Neural cell (in vitro differentiated cells): ENCODE measurements at regions not wholly inside any gene's neighbourhood (a gene's known extent, or its start where the extent isn't known, plus 50 kb on each side); places are given as distances from the start of the nearest gene placed in this dataset.

Source experiments
- H2AFZ ChIP-seq: fragments of 200-600, 300-800 bp; sonication (generic), shearing (Covaris generic); 2 replicates; pipeline ENCODE4 v1.6.0; 2014; ENCODE audit warnings: low read depth, mild to moderate bottlenecking, antibody characterized with exemption, low read length, moderate library complexity
- H3F3A ChIP-seq: fragments of 200-600 bp; shearing (Covaris generic); 2 replicates; pipeline ENCODE4 v1.6.1; 2016; ENCODE audit warnings: mild to moderate bottlenecking, moderate library complexity, mixed read lengths, antibody characterized with exemption, low read length; ENCODE audit not compliant: insufficient read depth, poor library complexity, severe bottlenecking
- H3K27ac ChIP-seq: fragments of 200-600, 300-800 bp; sonication (generic), shearing (Covaris generic); 2 replicates; pipeline ENCODE4 v1.5.1; 2014; ENCODE audit warnings: mild to moderate bottlenecking, low read length, moderate library complexity
- H3K27me3 ChIP-seq: fragments of 300-800, 200-600 bp; sonication (generic), shearing (Covaris generic); 2 replicates; pipeline ENCODE4 v1.6.0; 2014; ENCODE audit warnings: mild to moderate bottlenecking, low read depth, low read length, moderate library complexity; ENCODE audit not compliant: insufficient read depth
- H3K36me3 ChIP-seq: fragments of 300-800, 200-600 bp; sonication (generic), shearing (Covaris generic); 2 replicates; pipeline ENCODE4 v1.5.1; 2014; ENCODE audit warnings: mild to moderate bottlenecking, antibody characterized with exemption, low read length, moderate library complexity; ENCODE audit not compliant: insufficient read depth
- H3K4me2 ChIP-seq: fragments of 300-800, 200-600 bp; sonication (generic), shearing (Covaris generic); 2 replicates; pipeline ENCODE4 v1.6.0; 2014; ENCODE audit warnings: mild to moderate bottlenecking, low read length
- H3K4me3 ChIP-seq: fragments of 300-800, 200-600 bp; sonication (generic), shearing (Covaris generic); 2 replicates; pipeline ENCODE4 v1.5.1; 2014; ENCODE audit warnings: mild to moderate bottlenecking, low read length, moderate library complexity
- H3K79me2 ChIP-seq: fragments of 200-600 bp; shearing (Covaris generic); replicated peaks from 2 replicates; pipeline ENCODE4 v1.6.0; 2014; ENCODE audit warnings: mild to moderate bottlenecking, low read length, moderate library complexity; ENCODE audit not compliant: insufficient read depth
- H3K9ac ChIP-seq: fragments of 300-800, 200-600 bp; sonication (generic), shearing (Covaris generic); 2 replicates; pipeline ENCODE4 v1.6.1; 2016; ENCODE audit warnings: mild to moderate bottlenecking, low read length, mixed read lengths
- H3K9me2 ChIP-seq: fragments of 200-600 bp; shearing (Covaris generic); 2 replicates; pipeline ENCODE4 v1.6.1; 2016; ENCODE audit warnings: mild to moderate bottlenecking, low read length, mixed read lengths; ENCODE audit not compliant: insufficient read depth
- H3K9me3 ChIP-seq: fragments of 200-600, 300-800 bp; sonication (generic), shearing (Covaris generic); 2 replicates; pipeline ENCODE4 v1.6.1; 2016; ENCODE audit warnings: mild to moderate bottlenecking, mixed run types, low read length, moderate library complexity, mixed read lengths
- H4K20me1 ChIP-seq: fragments of 200-600 bp; shearing (Covaris generic); 2 replicates; pipeline ENCODE4 v1.6.1; 2016; ENCODE audit warnings: mild to moderate bottlenecking, mixed run types; ENCODE audit not compliant: insufficient read depth
- EP300 ChIP-seq: fragments of 450-650 bp; conservative IDR thresholded peaks from 2 replicates; pipeline ENCODE4 v1.6.1; 2014; ENCODE audit warnings: antibody characterized with exemption, mild to moderate bottlenecking, moderate library complexity; ENCODE audit not compliant: poor library complexity, severe bottlenecking
- EZH2 ChIP-seq: fragments of 200-600, 300-800 bp; shearing (Covaris generic), sonication (generic); IDR thresholded peaks from 2 replicates; pipeline ENCODE4 v1.6.1; 2014; ENCODE audit warnings: antibody characterized with exemption, low read length, borderline replicate concordance, mild to moderate bottlenecking; ENCODE audit not compliant: insufficient read depth, poor library complexity, severe bottlenecking
- MXI1 ChIP-seq: fragments of 450-650 bp; conservative IDR thresholded peaks from 2 replicates; pipeline ENCODE4 v1.6.1; 2014; ENCODE audit warnings: antibody characterized with exemption, mild to moderate bottlenecking; ENCODE audit not compliant: poor library complexity, severe bottlenecking
- POLR2AphosphoS5 ChIP-seq: IDR thresholded peaks from 2 replicates; pipeline ENCODE4 v1.6.1; 2012
- RAD21 ChIP-seq: fragments of 450-650 bp; conservative IDR thresholded peaks from 2 replicates; pipeline ENCODE4 v1.6.1; 2014; ENCODE audit warnings: antibody characterized with exemption, mild to moderate bottlenecking, moderate library complexity
- REST ChIP-seq: IDR thresholded peaks from 2 replicates; pipeline ENCODE4 v1.6.1; 2012; ENCODE audit warnings: borderline replicate concordance
- SMC3 ChIP-seq: fragments of 450-650 bp; conservative IDR thresholded peaks from 2 replicates; pipeline ENCODE4 v1.6.1; 2014; ENCODE audit warnings: antibody characterized with exemption, mild to moderate bottlenecking, moderate library complexity; ENCODE audit not compliant: poor library complexity
- TAF1 ChIP-seq: IDR thresholded peaks from 2 replicates; pipeline ENCODE4 v1.6.1; 2012; ENCODE audit warnings: low read depth
- TF ChIP-seq, protein P1 (sequence below): fragments of 450-650 bp; IDR thresholded peaks from 2 replicates; pipeline ENCODE4 v1.5.1; 2014; ENCODE audit warnings: antibody characterized with exemption, mild to moderate bottlenecking, moderate library complexity; ENCODE audit not compliant: poor library complexity, severe bottlenecking

- Histone ChIP-seq H3K36me3 (no peaks in the 10 kb centered on the region), H3K79me2 (no peaks in the 10 kb centered on the region), H3F3A (no peaks in the 10 kb centered on the region), H3K4me3 (no peak overlapping the region), H3K9me3 (no peaks in the 10 kb centered on the region), H2AFZ (no peak overlapping the region), H3K4me2 (no peak overlapping the region), H3K9me2 (no peaks in the 10 kb centered on the region), H4K20me1 (no peaks in the 10 kb centered on the region), H3K9ac (no peak overlapping the region), H3K27me3 (no peaks in the 10 kb centered on the region), H3K27ac (no peak overlapping the region)
- TF ChIP-seq MXI1 (no peak), EP300 (no peak), EZH2 (no peak), RAD21 (no peak), SMC3 (no peak), REST (no peak), TAF1 (no peak), POLR2AphosphoS5 (no peak)
- TF ChIP-seq, protein P1, sequence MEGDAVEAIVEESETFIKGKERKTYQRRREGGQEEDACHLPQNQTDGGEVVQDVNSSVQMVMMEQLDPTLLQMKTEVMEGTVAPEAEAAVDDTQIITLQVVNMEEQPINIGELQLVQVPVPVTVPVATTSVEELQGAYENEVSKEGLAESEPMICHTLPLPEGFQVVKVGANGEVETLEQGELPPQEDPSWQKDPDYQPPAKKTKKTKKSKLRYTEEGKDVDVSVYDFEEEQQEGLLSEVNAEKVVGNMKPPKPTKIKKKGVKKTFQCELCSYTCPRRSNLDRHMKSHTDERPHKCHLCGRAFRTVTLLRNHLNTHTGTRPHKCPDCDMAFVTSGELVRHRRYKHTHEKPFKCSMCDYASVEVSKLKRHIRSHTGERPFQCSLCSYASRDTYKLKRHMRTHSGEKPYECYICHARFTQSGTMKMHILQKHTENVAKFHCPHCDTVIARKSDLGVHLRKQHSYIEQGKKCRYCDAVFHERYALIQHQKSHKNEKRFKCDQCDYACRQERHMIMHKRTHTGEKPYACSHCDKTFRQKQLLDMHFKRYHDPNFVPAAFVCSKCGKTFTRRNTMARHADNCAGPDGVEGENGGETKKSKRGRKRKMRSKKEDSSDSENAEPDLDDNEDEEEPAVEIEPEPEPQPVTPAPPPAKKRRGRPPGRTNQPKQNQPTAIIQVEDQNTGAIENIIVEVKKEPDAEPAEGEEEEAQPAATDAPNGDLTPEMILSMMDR: no peak
Observed at GRCh38 chrX:23246001-23246400, 88.6 kb upstream of the PTCHD1 start.

DNA sequence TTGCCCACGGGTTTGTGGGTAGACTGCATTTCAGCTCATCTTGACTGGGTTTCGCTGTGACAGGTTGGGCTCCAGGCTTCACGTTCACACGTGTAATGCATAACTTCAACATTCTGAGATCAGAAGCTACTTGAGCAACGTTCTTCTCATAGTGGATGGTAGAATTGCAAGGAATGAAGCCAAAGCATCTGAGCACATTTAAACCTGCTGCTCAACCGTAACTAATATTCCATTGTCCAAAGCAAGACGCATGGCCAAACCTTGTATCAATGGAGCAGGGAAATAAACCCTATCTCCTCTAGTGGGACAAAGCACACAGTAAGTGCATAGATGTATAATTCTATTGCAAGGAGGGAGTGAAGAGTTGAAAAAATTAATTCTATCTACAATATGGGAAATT lies 86.5 kb upstream of the PTCHD1 start:
- Histone ChIP-seq H3K36me3 (no peaks in the 10 kb centered on the region), H3K9me3 (no peaks in the 10 kb centered on the region), H3K79me2 (no peaks in the 10 kb centered on the region), H3K9ac (no peak overlapping the region), H3K9me2 (no peaks in the 10 kb centered on the region), H3K27ac (no peak overlapping the region), H3K4me2 (no peak overlapping the region), H2AFZ (no peak overlapping the region), H4K20me1 (no peaks in the 10 kb centered on the region), H3F3A (no peaks in the 10 kb centered on the region), H3K27me3 (no peaks in the 10 kb centered on the region), H3K4me3 (no peak overlapping the region)
- TF ChIP-seq EP300 (no peak), TAF1 (no peak), REST (no peak), MXI1 (no peak), RAD21 (no peak), SMC3 (no peak), POLR2AphosphoS5 (no peak), EZH2 (no peak)
- TF ChIP-seq, protein P1: no peak
